ENCODE measurements at regions not wholly inside any gene's neighbourhood (a gene's known extent, or its start where the extent isn't known, plus 50 kb on each side); places are given as distances from the start of the nearest gene placed in this dataset.
"Not testable (repeated sequence)": the region's sequence is repeated elsewhere in the genome, so short reads cannot be mapped to it uniquely, and the experiment has no call there.

DNA sequence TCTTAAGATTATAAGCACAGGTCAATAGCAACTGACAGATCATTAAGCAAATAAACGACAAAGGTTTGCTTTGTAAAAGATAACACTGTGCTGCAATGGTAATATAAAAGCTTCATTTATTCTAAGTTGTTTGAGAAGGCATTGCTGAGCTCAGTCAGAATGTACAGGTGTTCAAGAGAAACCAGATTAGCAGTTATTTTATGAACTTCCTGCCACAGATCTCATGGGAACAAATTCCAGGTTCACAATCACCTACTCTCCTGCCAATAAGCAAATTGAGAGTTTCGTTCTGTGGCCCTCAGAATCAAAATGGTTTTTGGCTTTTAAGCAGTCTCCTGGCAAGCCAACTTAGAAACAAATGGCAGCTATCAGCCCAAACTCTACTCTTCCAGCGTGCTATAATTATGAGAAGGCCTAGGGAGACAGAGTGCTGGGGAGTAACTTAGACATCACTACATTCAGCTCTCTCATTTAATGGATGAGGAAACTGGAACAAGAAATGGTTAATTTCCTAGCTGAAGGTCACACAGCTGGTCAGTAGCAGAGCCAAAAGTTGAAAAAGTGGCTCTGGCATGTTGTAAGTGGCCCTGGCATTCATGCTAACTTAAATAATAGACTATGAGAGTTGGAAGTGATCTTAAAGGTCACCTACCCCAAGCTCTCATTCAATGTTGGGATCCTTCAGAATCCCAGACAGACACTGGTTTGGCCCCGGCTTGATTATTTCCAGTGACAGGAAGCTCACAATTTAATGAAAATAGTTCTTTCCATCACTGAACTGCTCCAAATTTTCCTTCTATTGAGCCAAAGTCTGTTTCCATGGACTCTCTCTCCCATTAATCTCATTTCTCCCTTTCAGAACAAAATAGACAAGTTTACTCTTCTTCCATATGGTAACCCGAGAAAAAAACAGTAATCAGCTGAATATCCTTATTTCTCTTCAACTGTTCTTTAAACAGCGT is 82.6 kb upstream of the EDEM3 start:
- Mint-ChIP-seq H3K27me3 (no peaks in the 10 kb centered on the region), H3K9me3 (ENCODE audit: low read depth) (peaks cover 4% of the 10 kb centered on the region), H3K4me1 (peaks cover 20% of the 10 kb centered on the region), H3K4me3 (no peak overlapping the region), H3K36me3 (peaks cover 37% of the 10 kb centered on the region), H3K27ac (no peak overlapping the region)
- CTCF ChIA-PET: no interaction called here
- DNase-seq (no peak), ATAC-seq (no peak)

DNA sequence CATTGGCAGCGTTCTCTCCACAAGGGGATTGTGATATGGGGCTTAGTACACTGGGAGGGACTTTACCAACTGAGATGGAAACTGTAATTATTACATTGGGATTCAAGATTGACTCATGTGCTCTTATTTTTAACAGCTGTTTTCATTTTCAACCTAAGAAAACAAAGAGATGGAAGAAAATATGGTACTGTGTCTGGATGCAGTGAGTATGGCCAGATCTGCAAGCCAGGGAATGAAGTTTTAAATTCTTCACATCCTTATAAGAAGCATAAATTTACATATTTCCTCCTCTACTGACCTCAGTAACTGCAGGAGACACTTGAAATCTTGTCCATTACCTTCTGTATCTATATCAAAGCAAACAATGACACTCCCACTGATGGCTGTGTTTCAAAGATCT is 81.5 kb upstream of the EDEM3 start:
- H3K27me3 Mint-ChIP-seq: no peaks in the 10 kb centered on the region
- DNase-seq (no peak), ATAC-seq (no peak)
- H3K27ac Mint-ChIP-seq: no peak overlapping the region
- H3K4me1 Mint-ChIP-seq: peaks cover 10% of the 10 kb centered on the region
- no peak overlapping the region for H3K4me3 Mint-ChIP-seq
- peaks cover 37% of the 10 kb centered on the region for H3K36me3 Mint-ChIP-seq
- CTCF ChIA-PET: no interaction called here
- peaks cover 4% of the 10 kb centered on the region for H3K9me3 Mint-ChIP-seq (ENCODE audit: low read depth)

DNA sequence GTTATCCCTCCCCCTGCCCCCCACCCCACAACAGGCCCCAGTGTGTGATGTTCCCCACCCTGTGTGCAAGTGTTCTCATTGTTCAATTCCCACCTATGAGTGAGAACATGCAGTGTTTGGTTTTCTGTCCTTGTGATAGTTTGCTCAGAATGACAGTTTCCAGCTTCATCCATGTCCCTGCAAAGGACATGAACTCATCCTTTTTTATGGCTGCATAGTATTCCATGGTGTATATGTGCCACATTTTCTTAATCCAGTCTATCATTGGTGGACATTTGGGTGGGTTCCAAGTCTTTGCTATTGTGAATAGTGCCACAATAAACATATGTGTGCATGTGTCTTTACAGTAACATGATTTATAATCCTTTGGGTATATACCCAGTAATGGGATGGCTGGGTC is 79.3 kb upstream of the EDEM3 start:
- H3K27me3 Mint-ChIP-seq; CTCF ChIA-PET; H3K9me3 Mint-ChIP-seq (ENCODE audit: low read depth); DNase-seq; H3K4me1 Mint-ChIP-seq; H3K4me3 Mint-ChIP-seq; ATAC-seq; H3K27ac Mint-ChIP-seq: not testable (repeated sequence)
- peaks cover 46% of the 10 kb centered on the region for H3K36me3 Mint-ChIP-seq

DNA sequence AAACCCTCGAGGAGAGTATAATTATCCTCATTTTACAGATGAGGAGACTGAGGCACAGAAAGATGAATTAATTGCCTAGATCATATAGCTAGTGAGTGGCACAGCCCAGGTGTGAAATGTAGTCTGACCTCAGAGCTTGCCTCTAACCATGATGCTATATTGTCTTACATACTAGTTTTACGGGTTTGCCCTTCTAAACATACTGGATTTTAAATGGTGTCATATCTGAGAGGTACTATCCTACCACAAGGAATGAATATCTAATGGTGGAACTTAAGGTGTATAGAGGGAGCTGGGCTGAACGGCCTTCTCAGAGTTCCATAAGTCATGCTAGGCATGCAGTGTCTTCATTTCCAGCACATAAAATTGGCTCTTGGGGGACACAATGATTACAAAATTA is 77.9 kb upstream of the EDEM3 start:
- DNase-seq (no peak), ATAC-seq (no peak)
- H3K9me3 Mint-ChIP-seq (ENCODE audit: low read depth): peaks cover 4% of the 10 kb centered on the region
- H3K27ac Mint-ChIP-seq: no peak overlapping the region
- H3K4me1 Mint-ChIP-seq: peaks cover 2% of the 10 kb centered on the region
- no peak overlapping the region for H3K4me3 Mint-ChIP-seq
- CTCF ChIA-PET: interaction anchor here (1.4 to 2.0 kb wide), 2 partner anchors 20 to 27 kb away, joined by 4 to 9 read pairs; no protein-coding TSS in a partner anchor
- no peaks in the 10 kb centered on the region for H3K27me3 Mint-ChIP-seq
- peaks cover 41% of the 10 kb centered on the region for H3K36me3 Mint-ChIP-seq

DNA sequence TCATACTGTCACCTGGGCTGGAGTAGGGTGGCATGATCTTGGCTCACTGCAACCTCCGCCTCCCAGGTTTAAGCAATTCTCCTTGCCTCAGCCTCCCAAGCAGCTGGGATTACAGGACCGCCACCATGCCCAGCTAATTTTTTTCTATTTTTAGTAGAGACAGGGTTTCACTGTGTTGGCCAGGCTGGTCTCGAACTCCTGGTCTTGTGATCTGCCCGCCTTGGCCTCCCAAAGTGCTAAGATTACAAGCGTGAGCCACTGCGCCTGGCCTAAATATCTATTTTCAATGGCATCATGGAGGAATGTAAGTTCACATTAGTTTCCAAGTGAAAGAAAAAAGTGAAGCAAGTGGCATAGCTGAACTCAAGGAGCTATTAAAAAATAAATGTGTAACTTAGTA is 74.8 kb upstream of the EDEM3 start:
- H3K27ac Mint-ChIP-seq; DNase-seq; H3K4me3 Mint-ChIP-seq; H3K27me3 Mint-ChIP-seq; H3K9me3 Mint-ChIP-seq (ENCODE audit: low read depth); CTCF ChIA-PET; ATAC-seq: not testable (repeated sequence)
- peaks cover 39% of the 10 kb centered on the region for H3K36me3 Mint-ChIP-seq
- peaks cover 10% of the 10 kb centered on the region for H3K4me1 Mint-ChIP-seq

DNA sequence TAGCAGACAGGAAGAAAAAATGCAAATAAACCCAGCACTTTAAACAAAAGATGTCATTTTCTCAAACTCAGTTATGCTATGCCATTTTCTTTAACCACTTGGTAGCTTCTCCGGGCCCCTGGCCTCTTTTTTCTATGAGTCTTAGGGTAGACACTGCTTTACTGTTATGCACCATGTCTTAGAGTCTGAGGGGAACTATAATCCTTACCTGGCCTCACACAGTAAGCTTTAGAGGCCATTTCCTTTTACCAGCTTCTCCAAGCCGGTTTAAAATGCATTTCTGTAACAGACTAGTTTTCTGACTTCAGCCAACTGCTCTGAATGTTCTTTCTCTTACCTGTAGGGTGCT is 73.7 kb upstream of the EDEM3 start:
- Mint-ChIP-seq H3K27me3 (no peaks in the 10 kb centered on the region), H3K4me3 (no peak overlapping the region), H3K4me1 (peaks cover 13% of the 10 kb centered on the region), H3K27ac (no peak overlapping the region), H3K9me3 (ENCODE audit: low read depth) (no peaks in the 10 kb centered on the region), H3K36me3 (peaks cover 40% of the 10 kb centered on the region)
- CTCF ChIA-PET: interaction anchor here (0.5 to 1.1 kb wide), 2 partner anchors 142 to 146 kb away, joined by 3 to 4 read pairs; partner anchors contain the start of gene NIBAN1
- DNase-seq (no peak), ATAC-seq (no peak)

DNA sequence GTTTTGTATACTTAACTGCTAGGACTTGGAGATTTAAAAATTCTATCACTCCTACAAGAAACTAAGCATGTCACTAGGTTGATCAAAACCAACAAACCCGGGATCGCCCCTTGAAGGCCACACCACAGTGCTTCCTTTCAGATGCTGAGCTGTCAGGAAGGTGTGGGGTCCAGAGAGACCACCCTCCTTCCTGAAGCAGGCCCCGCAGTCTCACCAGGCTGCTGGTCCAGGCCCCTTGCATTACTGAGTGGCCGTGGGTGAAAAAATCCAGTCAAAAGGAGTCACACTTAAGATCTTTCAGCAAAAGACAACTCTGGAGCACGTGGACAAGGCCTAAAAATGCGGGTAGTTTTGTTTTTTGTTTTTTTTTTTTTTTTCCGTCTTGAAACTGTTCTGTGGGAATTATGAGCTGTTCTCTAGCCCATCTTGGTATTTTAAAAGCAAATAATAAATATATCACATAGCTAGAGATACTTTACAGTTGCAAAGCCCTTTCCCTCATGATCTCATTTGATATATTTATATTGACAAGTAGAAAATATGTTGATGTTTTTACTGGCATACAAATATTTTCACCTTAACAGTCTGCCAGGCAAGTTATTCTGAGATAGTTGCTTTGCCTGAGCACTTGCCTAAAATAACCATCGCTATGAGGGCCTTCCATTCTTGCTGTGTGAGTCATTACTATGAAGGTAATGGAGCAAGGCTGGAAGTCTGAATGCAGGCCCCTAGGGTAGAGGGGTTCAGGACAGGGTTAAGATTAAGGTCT is 73.1 kb upstream of the EDEM3 start:
- no peak overlapping the region for H3K27ac Mint-ChIP-seq
- H3K4me1 Mint-ChIP-seq: peaks cover 18% of the 10 kb centered on the region
- no peaks in the 10 kb centered on the region for H3K27me3 Mint-ChIP-seq
- ATAC-seq: no peak
- peaks cover 46% of the 10 kb centered on the region for H3K36me3 Mint-ChIP-seq
- DNase-seq: no peak
- H3K4me3 Mint-ChIP-seq: no peak overlapping the region
- CTCF ChIA-PET: interaction anchor here (0.5 to 1.1 kb wide), 2 partner anchors 142 to 147 kb away, joined by 3 to 4 read pairs; partner anchors contain the start of gene NIBAN1
- no peaks in the 10 kb centered on the region for H3K9me3 Mint-ChIP-seq (ENCODE audit: low read depth)

DNA sequence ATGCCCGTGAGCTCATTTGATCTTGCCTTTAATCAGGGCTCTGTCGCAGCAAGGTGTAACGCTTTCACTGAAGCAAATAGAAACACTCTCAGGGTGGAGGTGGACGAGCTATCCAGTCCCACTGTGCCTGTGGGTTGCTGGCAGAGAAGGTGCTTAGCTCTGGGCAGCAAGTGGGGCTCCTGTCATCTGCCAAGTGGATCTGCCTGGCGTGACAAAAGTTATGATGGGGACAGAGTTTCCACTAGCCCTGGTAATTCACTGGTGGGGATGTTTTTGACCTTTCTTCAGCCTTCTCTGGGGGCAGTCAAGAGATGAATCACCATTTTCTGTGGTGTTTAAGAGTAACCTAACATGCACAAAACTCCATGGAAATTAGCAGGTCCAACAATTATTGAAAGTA is 71.3 kb upstream of the EDEM3 start:
- ATAC-seq (no peak), DNase-seq (no peak)
- Mint-ChIP-seq H3K9me3 (ENCODE audit: low read depth) (no peaks in the 10 kb centered on the region), H3K4me3 (no peak overlapping the region), H3K4me1 (peaks cover 18% of the 10 kb centered on the region), H3K27ac (no peak overlapping the region), H3K36me3 (peaks cover 53% of the 10 kb centered on the region), H3K27me3 (no peaks in the 10 kb centered on the region)
- CTCF ChIA-PET: no interaction called here

DNA sequence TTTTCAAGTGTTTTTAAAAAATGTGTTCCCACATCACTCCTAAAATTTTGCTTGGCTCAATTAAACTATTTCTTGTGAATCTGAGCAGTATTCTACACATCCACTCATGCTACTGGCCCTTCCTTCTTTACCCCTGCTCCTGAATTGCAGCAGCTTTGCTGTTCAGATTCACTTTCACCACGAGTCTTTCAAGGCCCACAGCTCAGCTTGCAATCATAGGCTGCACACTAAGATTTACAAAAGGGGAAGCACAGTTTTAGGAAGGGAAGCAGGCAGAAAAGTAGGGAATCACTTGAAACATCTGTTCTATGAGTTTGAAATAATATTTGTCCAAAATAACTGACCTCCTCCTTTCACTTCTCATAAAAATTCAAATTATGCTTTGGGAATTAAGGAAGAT is 70.9 kb upstream of the EDEM3 start:
- Mint-ChIP-seq H3K4me1 (peaks cover 18% of the 10 kb centered on the region), H3K27ac (peak overlapping the region; percentile 10), H3K4me3 (no peak overlapping the region), H3K27me3 (no peaks in the 10 kb centered on the region), H3K9me3 (ENCODE audit: low read depth) (no peaks in the 10 kb centered on the region), H3K36me3 (peaks cover 57% of the 10 kb centered on the region)
- ATAC-seq: no peak
- no peak for DNase-seq
- CTCF ChIA-PET: no interaction called here

DNA sequence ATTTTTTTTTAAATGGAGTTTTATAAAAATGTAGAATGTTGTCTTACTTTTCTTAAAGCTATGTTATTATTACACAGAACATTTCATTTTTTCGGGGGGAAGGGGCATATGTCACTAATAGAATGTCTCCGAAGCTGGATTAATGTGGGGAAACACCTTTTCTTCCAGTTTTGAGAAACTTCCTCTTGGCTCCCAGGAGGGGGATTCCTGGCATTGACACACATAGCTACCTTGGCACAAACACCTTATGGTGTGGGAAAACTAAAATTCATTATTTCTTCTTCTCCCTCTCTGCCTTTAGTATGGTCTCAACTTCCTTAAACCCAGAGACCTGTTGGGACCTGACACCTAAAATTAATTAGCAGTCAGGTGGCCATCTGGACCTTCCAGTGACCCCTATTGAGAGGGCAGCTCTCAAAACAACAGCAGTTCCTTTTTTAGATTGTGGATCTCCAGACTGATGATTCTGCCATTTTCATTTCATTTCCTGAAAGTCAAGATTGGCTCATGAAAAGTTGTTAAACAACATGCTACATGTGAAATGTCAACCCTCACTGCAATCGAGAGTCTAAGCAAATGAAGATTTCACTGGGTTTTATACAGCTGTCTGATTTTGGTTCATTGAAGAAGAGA is 70.1 kb upstream of the EDEM3 start:
- Mint-ChIP-seq H3K9me3 (ENCODE audit: low read depth) (no peaks in the 10 kb centered on the region), H3K4me1 (peaks cover 18% of the 10 kb centered on the region), H3K27ac (no peak overlapping the region), H3K27me3 (no peaks in the 10 kb centered on the region), H3K36me3 (peaks cover 54% of the 10 kb centered on the region), H3K4me3 (no peak overlapping the region)
- DNase-seq (no peak), ATAC-seq (no peak)
- CTCF ChIA-PET: no interaction called here

DNA sequence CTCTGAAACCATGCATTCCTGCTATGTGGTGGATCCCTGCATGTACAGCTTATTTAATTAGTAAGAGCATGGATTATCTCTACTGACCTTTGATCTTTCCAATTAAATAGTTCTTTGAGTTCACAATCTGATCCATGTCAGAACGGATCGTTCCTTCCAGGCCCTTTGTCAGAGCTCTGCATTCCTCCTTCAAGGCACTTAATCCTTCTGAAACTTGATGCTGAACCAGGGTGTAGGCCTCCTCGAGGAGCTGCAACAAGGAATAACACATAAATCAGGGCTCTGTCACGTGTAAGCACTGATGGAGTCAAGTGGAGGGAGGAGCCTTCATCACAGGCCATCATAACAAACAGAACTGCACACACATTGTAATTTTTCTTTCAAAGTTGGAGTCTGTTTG is 68.4 kb upstream of the EDEM3 start:
- CTCF ChIA-PET: interaction anchor here (1.4 to 1.8 kb wide), 2 partner anchors 9 to 18 kb away, joined by 4 to 7 read pairs; no protein-coding TSS in a partner anchor
- DNase-seq: no peak
- H3K4me3 Mint-ChIP-seq: no peak overlapping the region
- peaks cover 67% of the 10 kb centered on the region for H3K36me3 Mint-ChIP-seq
- H3K9me3 Mint-ChIP-seq (ENCODE audit: low read depth): no peaks in the 10 kb centered on the region
- no peak for ATAC-seq
- no peak overlapping the region for H3K27ac Mint-ChIP-seq
- H3K4me1 Mint-ChIP-seq: peaks cover 18% of the 10 kb centered on the region
- no peaks in the 10 kb centered on the region for H3K27me3 Mint-ChIP-seq

DNA sequence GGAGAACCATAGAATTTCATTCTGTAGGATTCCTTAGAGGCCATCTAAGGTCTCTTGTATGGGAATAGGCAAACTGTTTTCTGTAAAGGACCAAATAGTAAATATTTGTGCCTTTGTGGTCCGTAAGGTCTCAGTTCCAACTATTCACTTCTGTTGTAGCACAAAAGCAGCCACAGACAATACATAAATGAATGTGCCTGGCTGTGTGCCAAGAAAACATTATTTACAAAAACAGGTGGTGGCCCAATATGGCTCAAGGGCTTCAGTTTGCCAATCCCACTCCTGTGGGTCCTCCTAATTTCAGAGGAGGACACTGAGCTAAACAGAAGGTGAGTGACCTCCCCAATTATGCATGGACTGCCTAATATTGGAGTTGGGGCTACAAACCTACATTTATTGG is 67.6 kb upstream of the EDEM3 start:
- Mint-ChIP-seq H3K27ac (no peak overlapping the region), H3K27me3 (no peaks in the 10 kb centered on the region), H3K4me3 (no peak overlapping the region), H3K4me1 (peaks cover 16% of the 10 kb centered on the region), H3K36me3 (peaks cover 70% of the 10 kb centered on the region), H3K9me3 (ENCODE audit: low read depth) (peaks cover 3% of the 10 kb centered on the region)
- CTCF ChIA-PET: interaction anchor here (1.8 kb wide), 1 partner anchor 17 kb away, joined by 7 read pairs; no protein-coding TSS in a partner anchor
- DNase-seq (no peak), ATAC-seq (no peak)

DNA sequence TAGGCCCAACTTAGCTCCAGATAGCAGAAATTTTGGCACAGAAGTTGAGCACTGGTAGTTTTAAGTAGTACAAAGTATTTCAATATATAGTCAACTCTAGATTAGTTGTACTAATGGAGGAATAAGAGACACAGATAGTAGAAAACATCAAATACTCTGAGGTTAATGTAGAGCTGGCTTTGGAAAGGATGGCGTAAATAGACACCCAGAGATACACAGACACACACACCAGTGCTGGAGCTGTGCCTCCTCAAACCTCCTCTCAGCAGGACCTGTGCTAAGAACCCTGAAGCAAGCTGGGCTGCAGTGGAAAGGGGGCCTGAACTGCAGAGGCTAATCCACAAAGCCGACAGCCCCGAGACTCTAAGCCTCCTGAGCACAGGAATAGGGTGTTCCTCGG is 67.0 kb upstream of the EDEM3 start:
- DNase-seq (no peak), ATAC-seq (no peak)
- Mint-ChIP-seq H3K27me3 (no peaks in the 10 kb centered on the region), H3K4me3 (no peak overlapping the region), H3K27ac (no peak overlapping the region), H3K9me3 (ENCODE audit: low read depth) (peaks cover 3% of the 10 kb centered on the region), H3K4me1 (peaks cover 16% of the 10 kb centered on the region), H3K36me3 (peaks cover 75% of the 10 kb centered on the region)
- CTCF ChIA-PET: interaction anchor here (1.1 kb wide), 1 partner anchor 15 kb away, joined by 3 read pairs; no protein-coding TSS in a partner anchor

Measured in activated CD8-positive, alpha-beta memory T cell treated with anti-CD3 and anti-CD28 coated beads, Interleukin-2, amount 10 ng/mL, durations not matched to agents 7 days and 5 days (primary cell).